NCI-H2171 (cell line): ENCODE measurements at regions not wholly inside any gene's neighbourhood (a gene's known extent, or its start where the extent isn't known, plus 50 kb on each side); places are given as distances from the start of the nearest gene placed in this dataset.

ENCODE experiments used
- DNase-seq: peaks from one replicate; lab custom pipeline; 2025; lab: John Stamatoyannopoulos, UW

- DNase-seq = no peak
These were observed 502.1 kb downstream of the RFC3 start for GRCh38 chr13:34320084-34320483.

DNA sequence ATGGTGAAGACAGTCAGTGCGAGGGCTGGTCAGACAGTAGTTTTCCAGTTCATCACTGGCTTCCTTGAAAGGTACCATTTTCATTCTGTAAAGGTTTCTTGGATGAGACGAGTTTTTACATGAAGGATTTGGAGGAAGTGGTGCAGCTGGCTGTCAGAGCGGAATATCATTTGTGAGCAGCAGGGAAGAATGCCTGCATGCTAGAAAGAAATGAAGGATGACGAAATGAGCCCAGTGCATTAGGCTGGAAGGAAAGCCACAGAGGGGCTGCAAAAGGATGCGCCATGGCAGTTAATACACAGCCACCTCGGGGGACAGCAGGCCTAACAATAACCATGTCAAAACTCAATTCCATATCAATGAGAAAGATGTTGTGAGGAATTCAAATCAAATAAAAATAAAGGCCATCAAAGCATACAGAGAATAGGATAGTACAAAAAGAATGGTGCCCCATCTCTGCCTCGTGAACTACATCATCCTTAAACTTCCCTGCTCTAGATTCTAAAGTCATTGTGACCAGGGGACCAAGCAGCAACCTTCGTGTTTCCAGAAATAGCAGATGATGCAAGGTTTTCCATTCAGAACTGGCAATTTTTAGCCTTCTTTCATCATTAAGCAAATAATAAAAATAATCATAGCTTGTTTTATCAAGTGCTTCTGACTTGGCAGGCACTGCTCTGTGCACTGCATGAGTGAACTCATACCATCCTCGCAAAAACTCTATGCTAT lies 504.2 kb downstream of the RFC3 start:
- no peak for DNase-seq

GRCh38 chr13:34322743-34323074 lies 504.8 kb downstream of the RFC3 start:
- DNase-seq = no peak

DNA sequence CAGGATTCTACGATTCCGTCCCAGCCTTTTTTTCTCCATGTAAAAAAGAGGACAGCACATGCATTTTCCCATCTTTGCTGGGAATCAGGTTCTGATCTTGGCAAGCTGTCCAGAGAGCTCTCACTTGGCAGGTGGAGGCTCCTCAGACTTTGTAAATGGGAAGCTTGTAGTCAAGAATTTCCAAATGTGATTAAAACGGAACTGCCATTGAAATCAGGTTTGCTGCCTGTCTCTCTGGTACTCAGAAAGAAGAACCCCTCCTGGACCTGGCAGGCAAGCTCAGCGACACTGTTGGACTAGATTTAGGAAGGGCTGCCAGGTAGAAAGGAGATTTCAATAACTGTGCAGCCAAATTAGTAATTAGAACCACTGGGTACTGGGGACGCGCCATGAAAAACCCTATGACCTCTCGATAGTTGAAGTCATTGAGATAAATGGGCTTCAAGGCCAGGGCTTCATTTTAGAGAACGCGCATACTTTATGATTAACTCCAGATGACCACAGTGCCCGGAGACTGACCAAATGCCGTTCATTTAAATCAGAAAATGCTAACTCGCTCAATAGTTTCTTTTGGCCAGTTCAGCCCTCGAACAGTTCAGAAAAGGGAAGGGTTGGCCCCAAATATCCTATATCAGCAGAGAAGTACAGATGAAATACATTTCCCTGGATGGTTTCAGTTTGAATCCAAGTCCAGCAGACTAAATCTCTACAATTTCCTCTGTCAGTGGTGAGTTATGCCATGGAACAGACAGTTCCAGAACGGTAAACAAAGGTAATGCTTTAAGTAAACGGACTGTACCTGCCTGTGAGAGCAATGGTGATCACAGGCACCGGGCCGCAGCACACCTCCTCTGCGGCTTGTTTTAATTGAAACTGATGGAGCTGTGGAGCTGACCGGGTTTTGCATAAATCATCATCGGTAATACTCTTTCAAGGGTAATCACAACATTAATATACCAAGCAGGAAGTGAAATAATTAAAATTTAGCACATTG lies 517.4 kb downstream of the RFC3 start:
- DNase-seq = no peak

DNA sequence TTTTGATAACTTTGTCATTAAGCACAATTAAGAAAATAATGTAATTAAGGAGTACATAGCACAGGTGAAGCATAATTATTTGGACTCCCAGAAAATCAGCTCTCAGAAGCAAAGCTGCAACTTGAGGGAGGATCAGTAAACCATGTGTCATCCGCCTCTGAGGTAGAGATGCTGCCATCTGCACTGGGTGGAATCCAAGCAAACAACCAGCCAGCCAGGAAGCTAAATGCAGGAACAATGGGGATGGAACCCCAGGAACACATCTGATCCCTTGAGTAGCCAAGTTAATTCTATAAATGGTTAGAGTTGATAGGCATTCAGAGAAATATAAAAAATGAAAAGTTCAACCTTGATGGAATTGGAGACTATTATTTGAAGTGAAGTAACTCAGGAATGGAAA lies 520.2 kb downstream of the RFC3 start:
- DNase-seq = no peak

GRCh38 chr13:34340534-34340933 lies 522.6 kb downstream of the RFC3 start:
- no peak for DNase-seq

- DNase-seq = no peak
These were observed 525.5 kb downstream of the RFC3 start for GRCh38 chr13:34343413-34343940.

DNA sequence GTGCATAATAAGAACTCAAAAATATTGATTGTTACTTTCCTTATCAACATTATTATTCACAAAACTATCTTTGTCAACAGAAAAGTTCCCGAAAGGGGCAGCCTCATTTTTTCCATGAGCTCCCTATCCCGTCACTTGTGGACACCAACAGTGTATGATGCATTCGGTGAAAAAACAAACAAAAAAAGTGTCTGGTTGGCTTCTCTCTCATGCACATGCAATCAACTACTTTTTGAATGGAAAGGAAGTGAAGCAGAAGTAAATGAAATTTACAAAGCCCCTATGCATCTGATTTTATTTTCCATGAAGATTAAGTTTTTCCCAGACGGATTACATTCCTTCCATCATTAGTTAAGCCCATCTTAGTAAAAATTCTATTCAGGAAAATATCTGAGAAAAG lies 526.9 kb downstream of the RFC3 start:
- no peak for DNase-seq

DNA sequence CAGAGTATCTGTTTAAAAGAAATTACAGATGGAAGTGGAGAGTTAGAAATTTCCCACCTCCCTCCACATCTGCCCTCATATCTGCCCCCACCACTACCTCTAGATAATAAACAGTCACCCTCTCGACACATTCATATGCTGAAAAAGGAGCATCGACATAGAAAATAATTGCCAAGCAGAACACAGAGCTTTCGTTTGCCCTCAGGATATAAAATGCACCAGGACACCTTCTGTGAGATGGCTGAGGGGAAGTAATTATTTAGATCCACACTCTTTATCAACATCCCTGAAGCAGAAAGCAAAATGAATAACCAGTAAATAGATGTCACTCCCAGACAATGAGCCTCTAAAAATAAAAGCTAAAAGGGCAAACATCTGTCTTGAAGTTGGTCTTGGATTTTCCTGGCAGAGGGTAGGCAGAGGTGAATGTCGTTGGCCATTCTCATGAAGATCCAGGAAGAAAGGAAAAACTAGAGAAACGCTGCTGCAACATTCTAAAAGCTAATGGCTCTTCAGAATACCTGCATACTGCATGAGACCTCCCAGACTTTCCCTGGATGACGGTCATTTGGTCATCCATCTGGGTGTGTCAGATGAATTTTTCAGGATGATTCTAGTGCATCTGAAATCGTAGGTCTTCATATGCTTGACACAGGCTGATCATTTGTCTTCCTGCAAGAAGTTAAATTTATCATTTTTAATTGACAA lies 527.5 kb downstream of the RFC3 start:
- no peak for DNase-seq

DNA sequence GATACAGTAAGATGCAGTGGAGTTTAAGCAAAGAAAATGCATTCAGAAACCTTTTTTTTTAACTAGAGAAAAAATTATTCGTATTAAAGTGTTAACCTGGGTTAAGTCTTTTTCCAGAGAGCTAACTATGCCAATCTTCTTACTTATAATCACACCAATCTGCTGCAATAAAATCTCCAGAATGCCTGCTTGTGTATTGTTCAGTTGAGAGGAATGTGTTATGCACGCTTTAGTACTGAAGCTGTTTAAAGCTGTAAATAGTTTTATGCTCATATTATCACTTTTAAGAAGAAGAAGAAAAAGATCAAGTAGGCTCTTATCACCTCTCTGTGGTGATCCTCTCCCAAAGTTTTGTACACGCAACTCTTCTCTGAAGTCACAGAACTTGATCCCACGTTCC lies 528.7 kb downstream of the RFC3 start:
- no peak for DNase-seq

DNA sequence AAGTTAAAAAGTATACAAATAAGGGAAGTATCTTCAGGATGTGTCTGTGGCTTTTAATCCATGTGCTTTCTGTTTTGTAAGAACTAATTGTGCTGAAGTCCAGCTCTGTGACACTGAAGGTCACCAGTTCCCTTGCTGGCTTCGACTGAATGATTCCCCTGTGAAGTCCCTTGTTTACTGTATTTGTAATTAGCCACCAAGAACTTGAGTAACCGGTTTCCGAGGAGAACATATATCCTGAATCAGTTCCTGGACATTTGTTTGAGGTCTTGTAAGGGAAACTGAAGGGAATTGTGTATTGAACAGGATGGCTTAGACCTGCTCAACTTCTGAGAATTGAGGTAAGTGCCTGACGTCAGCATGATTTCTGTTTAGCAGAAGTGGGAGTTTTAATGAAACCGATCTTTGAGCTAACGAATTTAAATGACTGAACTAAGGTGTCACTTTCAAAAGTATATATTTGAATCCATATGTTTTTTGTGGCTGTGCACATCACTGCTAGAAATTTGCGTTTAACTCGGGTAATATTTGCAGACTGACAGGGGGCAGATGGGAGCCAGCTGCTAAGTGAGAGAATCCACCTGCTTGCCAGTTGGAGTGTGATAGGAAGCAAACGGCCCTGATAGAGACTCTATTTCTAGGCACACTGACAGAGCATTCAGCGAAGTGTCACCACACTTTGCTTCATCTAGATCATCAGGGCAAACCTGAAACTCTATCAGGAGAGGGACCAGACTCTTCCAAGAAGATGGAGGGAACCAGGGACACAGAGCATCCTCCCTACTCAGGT lies 530.0 kb downstream of the RFC3 start:
- no peak for DNase-seq

- DNase-seq = no peak
These were observed 531.3 kb downstream of the RFC3 start for GRCh38 chr13:34349091-34349722.

- no peak for DNase-seq
These were observed 532.7 kb downstream of the RFC3 start for GRCh38 chr13:34350671-34351070.

DNA sequence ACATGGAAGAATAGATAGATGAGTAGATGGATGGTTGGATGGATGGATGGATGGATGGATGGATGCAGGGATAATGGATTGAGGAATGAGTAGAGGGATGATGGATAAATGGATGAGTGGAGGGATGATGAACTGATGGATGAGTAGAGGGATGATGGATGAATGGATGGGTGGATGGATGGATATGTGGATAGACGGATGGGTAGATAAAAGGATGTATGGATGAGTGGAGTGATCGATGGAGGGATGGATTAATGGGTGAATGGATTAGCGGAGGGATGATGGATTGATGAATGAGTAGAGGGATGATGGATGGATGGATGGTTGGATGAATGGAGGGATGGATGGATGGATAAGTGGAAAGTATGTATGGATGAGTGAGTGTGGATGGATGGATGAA lies 533.2 kb downstream of the RFC3 start:
- DNase-seq = no peak

DNA sequence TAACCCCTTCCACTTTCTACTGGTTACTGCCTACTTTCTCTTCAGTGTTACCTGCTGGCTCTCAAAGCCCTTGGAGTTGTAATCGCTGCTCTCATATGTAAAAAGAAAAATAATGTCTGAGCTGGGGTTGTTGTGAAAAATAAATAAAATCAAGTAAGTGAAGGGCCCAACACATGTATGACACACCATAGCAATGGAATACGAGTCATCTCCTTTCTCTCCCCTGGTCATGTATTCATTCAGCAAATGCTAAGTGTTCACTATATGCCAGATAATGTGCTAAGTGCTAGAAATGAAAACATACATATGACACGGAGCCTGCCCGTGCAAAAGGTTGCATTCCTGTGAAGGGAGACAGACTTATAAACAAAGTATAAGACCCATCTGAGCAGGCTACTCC lies 535.0 kb downstream of the RFC3 start:
- DNase-seq = no peak

- DNase-seq = no peak
These were observed 538.9 kb downstream of the RFC3 start for GRCh38 chr13:34356686-34357434.

DNA sequence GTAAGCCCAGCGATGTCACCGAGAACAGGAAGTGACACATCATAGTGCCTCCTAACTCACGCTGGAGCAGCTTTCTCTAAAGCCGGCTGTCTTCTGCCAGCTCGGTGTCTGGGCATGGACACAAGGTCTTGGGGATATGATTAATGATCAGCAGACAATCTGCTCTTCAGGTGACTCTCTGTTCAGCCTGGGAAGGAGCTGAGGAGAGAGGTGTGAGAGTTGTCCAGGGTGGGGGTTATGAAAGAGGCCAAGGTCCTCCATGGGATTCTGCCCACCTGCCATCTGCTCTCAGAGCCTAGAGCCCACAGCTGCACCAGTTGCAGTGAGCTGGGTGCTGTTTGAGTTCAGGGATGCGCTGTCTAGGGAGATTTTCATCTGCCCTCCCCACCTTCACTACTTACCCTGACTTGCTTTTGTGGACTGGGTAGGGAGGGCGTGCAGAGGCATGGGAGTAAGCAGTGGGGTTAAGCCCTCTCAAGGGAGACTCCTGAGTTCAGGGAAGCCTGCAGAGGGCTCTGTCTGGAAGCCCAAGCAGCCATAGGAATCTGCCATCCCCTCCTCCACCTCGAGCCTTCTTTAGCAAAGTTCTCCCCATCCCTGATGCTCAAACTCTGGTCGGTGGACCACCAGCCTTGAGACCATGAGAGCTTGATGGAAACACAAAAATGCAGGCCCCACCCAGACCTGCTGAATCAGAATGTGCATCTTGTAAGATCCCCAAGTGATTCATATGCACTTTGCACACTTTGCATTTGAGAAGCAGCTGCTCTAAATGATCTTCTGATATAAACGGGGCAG lies 539.7 kb downstream of the RFC3 start:
- DNase-seq = no peak

DNA sequence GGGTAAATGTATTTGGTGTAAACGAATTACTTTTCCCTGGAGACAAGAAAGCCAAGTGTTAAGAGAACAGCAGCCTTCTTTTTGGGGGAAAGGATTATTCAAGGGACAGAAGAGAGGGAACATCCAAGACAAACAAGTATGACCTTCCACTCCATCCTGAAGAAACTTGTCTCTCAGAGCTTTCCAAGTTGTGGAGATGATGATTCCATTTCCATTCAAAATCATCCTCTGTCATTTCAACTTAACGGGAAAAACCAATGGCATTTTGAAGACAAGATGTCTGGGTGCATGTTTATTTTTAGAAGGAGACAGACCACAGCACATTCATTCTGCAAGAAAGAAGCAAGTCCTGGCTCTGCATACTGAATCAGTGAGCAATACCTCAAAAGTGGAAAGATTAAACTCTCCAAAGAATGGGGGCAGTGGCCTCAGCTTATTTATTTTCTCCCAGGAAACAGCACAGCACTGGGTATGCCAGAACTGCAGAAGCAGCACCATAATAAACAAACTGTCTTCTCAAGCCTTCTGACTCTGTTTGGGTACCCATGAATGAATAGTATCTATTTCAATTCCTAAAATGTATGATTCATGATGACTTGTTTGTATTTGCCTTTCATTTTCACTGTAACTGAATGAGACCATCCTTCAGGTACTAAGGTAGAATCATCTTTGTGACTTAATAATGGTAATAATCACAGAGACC lies 541.0 kb downstream of the RFC3 start:
- DNase-seq = no peak

DNA sequence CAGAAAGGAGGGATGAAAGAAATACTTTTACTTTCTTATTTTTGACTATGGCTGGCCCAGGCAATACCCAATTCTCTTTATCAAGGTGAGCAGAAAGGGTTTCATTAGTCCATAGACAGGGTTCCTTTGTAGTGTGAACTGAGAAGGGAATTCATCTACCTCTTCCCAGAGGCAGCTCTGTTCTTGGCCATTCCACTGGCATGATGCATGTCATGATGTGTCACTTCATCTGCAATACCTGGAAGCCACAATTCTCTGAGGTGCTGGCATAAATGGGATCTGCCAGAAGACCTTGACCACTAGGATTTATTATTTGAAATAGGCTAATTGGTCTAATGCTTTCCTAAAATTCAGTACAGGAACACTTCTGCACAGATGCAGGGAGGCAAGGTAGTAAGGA lies 542.8 kb downstream of the RFC3 start:
- DNase-seq = no peak
